H9 (cell line): ENCODE measurements at regions not wholly inside any gene's neighbourhood (a gene's known extent, or its start where the extent isn't known, plus 50 kb on each side); places are given as distances from the start of the nearest gene placed in this dataset.

Source experiments
- DNase-seq: peaks from one replicate; pipeline ENCODE4 v3.0.0-alpha.2; 2017
- H2AFZ ChIP-seq: one replicate; pipeline ENCODE4 v1.6.1; 2013; ENCODE audit warnings: mild to moderate bottlenecking, low read length, control low read depth, moderate library complexity
- H2AK5ac ChIP-seq: 2 replicates; pipeline ENCODE4 v1.6.1; 2013; ENCODE audit warnings: low read length, control low read depth, mixed read lengths; ENCODE audit not compliant: insufficient read length
- H2BK120ac ChIP-seq: one replicate; pipeline ENCODE4 v1.6.1; 2013; ENCODE audit warnings: low read depth, mild to moderate bottlenecking, low read length, control low read depth, inconsistent platforms; ENCODE audit not compliant: poor library complexity, severe bottlenecking
- H2BK12ac ChIP-seq: 2 replicates; pipeline ENCODE4 v1.6.1; 2013; ENCODE audit warnings: low read length, control low read depth, mixed read lengths, low read depth; ENCODE audit not compliant: insufficient read length
- H2BK15ac ChIP-seq: 2 replicates; pipeline ENCODE4 v1.6.1; 2013; ENCODE audit warnings: low read depth, low read length, control low read depth
- H2BK20ac ChIP-seq: one replicate; pipeline ENCODE4 v1.6.1; 2013; ENCODE audit warnings: low read depth, mild to moderate bottlenecking, low read length, control low read depth, inconsistent platforms; ENCODE audit not compliant: poor library complexity, severe bottlenecking
- H2BK5ac ChIP-seq: 2 replicates; pipeline ENCODE4 v1.6.1; 2013; ENCODE audit warnings: low read length, control low read depth, mixed read lengths; ENCODE audit not compliant: insufficient read length
- H3K14ac ChIP-seq: 2 replicates; pipeline ENCODE4 v1.6.1; 2013; ENCODE audit warnings: low read length, control low read depth; ENCODE audit not compliant: insufficient read depth
- H3K18ac ChIP-seq: 2 replicates; pipeline ENCODE4 v1.6.1; 2013; ENCODE audit warnings: low read depth, mild to moderate bottlenecking, mixed read lengths, low read length, control low read depth; ENCODE audit not compliant: insufficient read length
- H3K23ac ChIP-seq: 2 replicates; pipeline ENCODE4 v1.6.1; 2013; ENCODE audit warnings: low read length, control low read depth, mixed read lengths, low read depth; ENCODE audit not compliant: insufficient read length
- H3K23me2 ChIP-seq: 2 replicates; pipeline ENCODE4 v1.6.1; 2013; ENCODE audit warnings: low read depth, mild to moderate bottlenecking, mixed read lengths, low read length, control low read depth; ENCODE audit not compliant: insufficient read length, poor library complexity, severe bottlenecking
- H3K27ac ChIP-seq: 2 replicates; pipeline ENCODE4 v1.5.1; 2013; ENCODE audit warnings: low read length, control low read depth, mixed read lengths, low read depth; ENCODE audit not compliant: insufficient read length
- H3K27me3 ChIP-seq: 2 replicates; pipeline ENCODE4 v1.6.1; 2013; ENCODE audit warnings: low read length, control low read depth, inconsistent platforms; ENCODE audit not compliant: insufficient read depth
- H3K4ac ChIP-seq: 2 replicates; pipeline ENCODE4 v1.6.1; 2013; ENCODE audit warnings: low read depth, mild to moderate bottlenecking, control low read depth, inconsistent platforms, low read length, moderate library complexity
- H3K4me1 ChIP-seq: 2 replicates; pipeline ENCODE4 v1.6.1; 2013; ENCODE audit warnings: low read length, control low read depth, inconsistent platforms; ENCODE audit not compliant: insufficient read depth
- H3K4me2 ChIP-seq: 2 replicates; pipeline ENCODE4 v1.6.1; 2013; ENCODE audit warnings: low read length, control low read depth, mixed read lengths; ENCODE audit not compliant: insufficient read length, insufficient read depth
- H3K56ac ChIP-seq: 2 replicates; pipeline ENCODE4 v1.6.1; 2013; ENCODE audit warnings: low read depth, mild to moderate bottlenecking, mixed read lengths, low read length, control low read depth; ENCODE audit not compliant: insufficient read length
- H3K79me1 ChIP-seq: 2 replicates; pipeline ENCODE4 v1.6.1; 2013; ENCODE audit warnings: low read depth, mild to moderate bottlenecking, moderate library complexity, low read length, control low read depth, inconsistent platforms; ENCODE audit not compliant: insufficient read depth, poor library complexity, severe bottlenecking
- H3K79me2 ChIP-seq: 2 replicates; pipeline ENCODE4 v1.6.1; 2013; ENCODE audit warnings: low read length, control low read depth, inconsistent platforms; ENCODE audit not compliant: insufficient read depth
- H3K9ac ChIP-seq: 2 replicates; pipeline ENCODE4 v1.6.1; 2013; ENCODE audit warnings: low read length, control low read depth, mixed read lengths; ENCODE audit not compliant: insufficient read length; ENCODE audit errors: extremely low read depth
- H3K9me3 ChIP-seq: one replicate; pipeline ENCODE4 v1.6.1; 2013; ENCODE audit warnings: low read depth, low read length, inconsistent platforms; ENCODE audit not compliant: control insufficient read depth
- H3T11ph ChIP-seq: one replicate; pipeline ENCODE4 v1.6.1; 2013; ENCODE audit warnings: mild to moderate bottlenecking, low read length, control low read depth, inconsistent platforms
- H4K20me1 ChIP-seq: one replicate; pipeline ENCODE4 v1.6.1; 2013; ENCODE audit not compliant: control insufficient read depth, insufficient read length, insufficient read depth
- H4K5ac ChIP-seq: 2 replicates; pipeline ENCODE4 v1.6.1; 2013; ENCODE audit warnings: low read depth, mild to moderate bottlenecking, mixed read lengths, low read length, control low read depth; ENCODE audit not compliant: insufficient read length
- H4K8ac ChIP-seq: replicated peaks from 2 replicates; pipeline ENCODE4 v1.6.1; 2013; ENCODE audit warnings: low read length, control low read depth, mixed read lengths, low read depth; ENCODE audit not compliant: insufficient read length
- H4K91ac ChIP-seq: 2 replicates; pipeline ENCODE4 v1.6.1; 2013; ENCODE audit warnings: low read depth, mild to moderate bottlenecking, moderate library complexity, mixed read lengths, low read length, control low read depth; ENCODE audit not compliant: insufficient read length
- H3K27ac Mint-ChIP-seq, 3 experiments: 2 replicates in 2 of 3; 3 replicates in 1 of 3; pipeline ENCODE4 v1.8.0; 2020 to 2021; ENCODE audit warnings: mixed read lengths in 3 of 3, mild to moderate bottlenecking in 1 of 3, moderate library complexity in 1 of 3
- H3K27me3 Mint-ChIP-seq: 2 replicates; pipeline ENCODE4 v1.8.0; 2021; ENCODE audit warnings: low read depth, mild to moderate bottlenecking, moderate library complexity, mixed read lengths
- H3K36me3 Mint-ChIP-seq, 3 experiments: 2 replicates in 2 of 3; 3 replicates in 1 of 3; pipeline ENCODE4 v1.8.0; 2020 to 2021; ENCODE audit warnings: low read depth in 3 of 3, mixed read lengths in 3 of 3; ENCODE audit not compliant: insufficient read depth in 1 of 3
- H3K4me1 Mint-ChIP-seq, 2 experiments: 2 replicates each; pipeline ENCODE4 v1.8.0; 2020; ENCODE audit warnings: mixed read lengths in 2 of 2
- H3K4me3 Mint-ChIP-seq, 2 experiments: 2 replicates in 1 of 2; 3 replicates in 1 of 2; pipeline ENCODE4 v1.8.0; 2020 to 2021; ENCODE audit warnings: mild to moderate bottlenecking in 2 of 2, mixed read lengths in 2 of 2, moderate library complexity in 1 of 2
- H3K9me3 Mint-ChIP-seq, 2 experiments: 2 replicates in 1 of 2; 3 replicates in 1 of 2; pipeline ENCODE4 v1.8.0; 2020; ENCODE audit warnings: mild to moderate bottlenecking in 2 of 2, mixed read lengths in 2 of 2, moderate library complexity in 1 of 2
- CTCF ChIP-seq: fragments of 200-600 bp; sonication (generic); conservative IDR thresholded peaks from 3 replicates; pipeline ENCODE4 v1.8.0; 2021; ENCODE audit warnings: antibody characterized with exemption, mild to moderate bottlenecking
- WGBS: extraction: QIAGEN DNeasy Blood & Tissue Kit; methylation state at CpG from one replicate; pipeline ENCODE4 v1.1.7; 2013; ENCODE audit warnings: missing lambda C conversion rate, low lambda C conversion rate, mixed read lengths; ENCODE audit not compliant: insufficient read length; ENCODE audit errors: extremely low coverage; 5-methylcytosine and 5-hydroxymethylcytosine counted together

DNA sequence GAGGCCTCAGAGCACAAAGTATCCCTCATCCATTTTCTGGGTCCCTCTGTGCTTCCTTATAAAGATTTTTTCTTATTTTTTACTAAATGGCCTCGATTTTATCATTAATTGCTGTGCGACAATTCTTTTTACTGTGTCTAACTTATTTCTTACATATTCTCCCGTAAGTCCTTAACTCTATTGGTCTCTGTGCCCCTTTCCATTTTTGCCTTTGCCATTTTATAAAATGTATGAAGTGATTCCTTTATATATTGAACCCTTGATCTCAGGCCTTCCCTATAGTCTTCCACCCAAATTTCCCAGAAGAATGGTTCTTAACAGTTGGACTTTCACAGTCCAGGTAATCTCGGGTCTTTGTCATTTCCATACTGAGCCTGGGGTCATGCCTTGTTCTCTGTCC, 55.0 kb upstream of the ESRRB start:
- H2BK15ac ChIP-seq: no peak overlapping the region
- H4K91ac ChIP-seq: no peak overlapping the region
- H2BK120ac ChIP-seq: no peak overlapping the region
- DNase-seq: no peak
- no peak overlapping the region for H3T11ph ChIP-seq
- Mint-ChIP-seq H3K27me3 (peaks cover 46% of the 10 kb centered on the region), H3K4me3 (no peak overlapping the region), H3K27ac (no peak overlapping the region), H3K36me3 (peaks cover 0 to 2% (median 0%) of the 10 kb centered on the region in 3 experiments; a peak in 2 of 7 replicates), H3K4me1 (peaks cover 4% of the 10 kb centered on the region in 2 experiments; a peak in 3 of 4 replicates), H3K9me3 (no peaks in the 10 kb centered on the region)
- H3K27ac ChIP-seq: no peak overlapping the region
- H3K79me2 ChIP-seq: no peaks in the 10 kb centered on the region
- H3K79me1 ChIP-seq: no peaks in the 10 kb centered on the region
- no peak overlapping the region for H2BK12ac ChIP-seq
- no peak overlapping the region for H2BK20ac ChIP-seq
- H3K4ac ChIP-seq: no peak overlapping the region
- H4K5ac ChIP-seq: no peak overlapping the region
- H3K23ac ChIP-seq: no peak overlapping the region
- H3K4me1 ChIP-seq: peaks cover 1% of the 10 kb centered on the region; the same call in 1 of the 2 replicates
- no peak overlapping the region for H2AFZ ChIP-seq
- no peak overlapping the region for H2AK5ac ChIP-seq
- no peak overlapping the region for H3K56ac ChIP-seq
- no peaks in the 10 kb centered on the region for H3K23me2 ChIP-seq
- no peak overlapping the region for H2BK5ac ChIP-seq
- no peak overlapping the region for H3K14ac ChIP-seq
- no peak overlapping the region for H4K8ac ChIP-seq
- no peaks in the 10 kb centered on the region for H4K20me1 ChIP-seq
- no CpG with 5 or more reads among the region's 4 CpGs for whole genome bisulfite sequencing
- no peak for TF ChIP-seq CTCF
- no peaks in the 10 kb centered on the region for H3K9me3 ChIP-seq
- H3K27me3 ChIP-seq: no peaks in the 10 kb centered on the region
- no peak overlapping the region for H3K18ac ChIP-seq
- no peak overlapping the region for H3K4me2 ChIP-seq
- no peak overlapping the region for H3K9ac ChIP-seq
